ENCODE measurements at regions not wholly inside any gene's neighbourhood (a gene's known extent, or its start where the extent isn't known, plus 50 kb on each side); places are given as distances from the start of the nearest gene placed in this dataset.
"Not testable (repeated sequence)": the region's sequence is repeated elsewhere in the genome, so short reads cannot be mapped to it uniquely, and the experiment has no call there.

DNA sequence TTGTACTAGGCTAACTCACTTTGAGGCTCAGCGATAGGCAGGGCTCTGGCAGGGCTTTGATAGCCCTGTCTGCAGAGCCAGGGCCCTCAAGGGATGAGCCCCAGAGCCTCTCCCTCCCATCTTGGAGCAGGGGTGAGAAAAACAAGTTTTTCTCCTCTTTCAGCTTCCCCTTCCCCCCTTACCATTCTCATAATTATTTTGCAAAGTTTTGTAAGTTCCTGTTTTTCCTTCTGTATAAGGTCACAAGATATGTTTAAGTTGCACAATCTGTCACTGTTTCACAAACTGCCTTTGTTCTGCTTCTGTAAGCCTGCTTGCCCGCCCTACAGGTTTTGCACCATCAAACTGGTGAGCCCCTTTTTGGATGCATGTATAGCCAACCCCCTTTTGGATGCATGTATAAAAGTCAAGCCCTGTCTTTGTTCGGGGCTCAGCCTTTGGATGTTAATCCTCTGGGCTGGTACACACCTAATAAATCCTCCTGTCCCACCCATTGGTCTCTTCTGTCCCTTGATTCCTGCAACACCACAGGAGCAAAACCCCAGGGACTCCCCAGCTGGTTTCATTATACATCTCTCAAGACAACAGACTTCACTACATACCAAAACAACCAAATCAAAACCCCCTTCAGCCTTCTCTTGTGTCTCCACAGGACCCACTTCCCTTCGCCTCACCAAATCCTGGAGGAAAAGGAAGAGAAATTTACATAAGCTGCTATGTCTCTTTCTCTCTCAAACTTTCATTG, 52.5 kb upstream of the RESF1 start:
- no peak for DNase-seq

GRCh38 chr12:31903025-31903424, 56.2 kb upstream of the RESF1 start:
- no peak for DNase-seq

- DNase-seq = no peak
Observed at GRCh38 chr12:31900271-31900670, 58.9 kb upstream of the RESF1 start.

- no peak for DNase-seq
Observed at GRCh38 chr12:31899109-31899508, 60.1 kb upstream of the RESF1 start.

DNA sequence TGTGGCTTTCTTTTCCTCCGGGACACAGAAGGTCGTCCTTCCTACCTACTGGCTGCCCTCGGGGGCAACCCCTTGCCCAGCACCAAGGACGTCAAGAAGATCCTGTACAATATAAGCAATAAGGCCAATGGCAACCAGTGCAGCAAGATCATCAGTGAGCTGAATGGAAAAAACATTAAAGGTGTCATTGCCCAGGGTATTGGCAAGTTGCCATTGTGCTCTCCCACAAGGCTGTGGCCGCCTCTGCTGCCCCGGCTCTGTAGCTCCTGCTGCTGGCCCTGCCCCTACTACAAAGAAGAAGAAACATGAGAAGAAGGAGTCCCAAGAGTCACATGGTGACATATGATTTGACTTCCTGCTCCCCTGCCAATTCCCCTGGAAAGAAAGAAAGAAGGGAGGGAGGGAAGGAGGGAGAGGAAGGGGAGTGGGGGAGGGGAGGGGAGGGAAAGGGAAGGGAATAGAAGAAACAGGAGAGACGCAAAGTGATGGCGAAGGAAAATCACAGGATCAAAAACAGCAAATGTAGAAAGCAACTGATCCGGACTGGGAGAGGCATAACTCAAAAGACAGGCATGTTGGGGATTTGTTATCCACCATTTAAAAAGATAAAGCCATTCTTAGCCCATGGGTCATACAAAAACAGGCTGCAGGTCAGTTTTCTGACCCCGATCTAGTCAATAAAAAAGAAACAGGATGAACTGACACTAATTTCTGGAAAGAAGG, 61.3 kb upstream of the RESF1 start:
- peak; percentile 30 for DNase-seq

DNA sequence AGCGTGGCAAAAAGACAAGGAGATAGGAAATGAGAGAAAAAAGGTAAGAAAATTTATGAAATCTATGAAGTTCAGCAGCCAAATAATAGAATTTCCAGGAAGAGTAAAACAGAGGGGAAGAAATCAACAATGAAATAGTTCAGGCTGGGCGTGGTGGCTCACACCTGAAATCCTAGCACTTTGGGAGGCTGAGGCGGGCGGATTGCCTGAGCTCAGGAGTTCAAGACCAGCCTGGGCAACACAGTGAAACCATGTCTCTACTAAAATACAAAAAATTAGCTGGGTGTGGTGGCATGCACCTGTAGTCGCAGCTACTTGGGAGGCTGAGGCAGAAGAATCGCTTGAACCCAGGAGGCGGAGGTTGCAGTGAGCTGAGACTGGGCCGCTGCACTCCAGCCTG, 62.1 kb upstream of the RESF1 start:
- DNase-seq = not testable (repeated sequence)

DNA sequence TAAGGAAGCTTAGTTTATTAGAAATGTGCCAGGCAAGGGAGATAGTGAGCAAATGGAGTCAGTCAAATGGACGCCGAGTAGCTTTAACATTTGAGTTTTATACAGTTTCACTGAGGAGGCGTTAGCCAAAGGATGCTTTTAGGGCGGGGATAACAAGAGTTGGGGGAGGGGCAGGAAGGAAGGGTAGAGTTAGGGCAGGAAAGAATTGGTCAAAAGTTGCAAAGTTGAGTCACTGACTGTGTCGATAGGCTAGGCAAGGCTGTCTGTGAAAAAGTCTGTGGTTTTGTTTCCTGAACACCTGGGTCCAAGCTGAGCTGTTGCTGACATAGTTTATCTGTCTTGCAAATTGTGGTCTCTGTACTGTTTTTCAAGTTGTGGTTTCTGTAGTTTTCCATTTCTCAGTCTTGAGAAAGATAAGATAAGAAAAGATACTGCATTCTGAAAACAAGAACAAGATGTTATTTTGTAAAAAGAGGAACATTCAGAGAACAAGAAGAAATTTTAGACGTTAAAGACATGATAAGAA, 62.6 kb upstream of the RESF1 start:
- peak; percentile 93 for DNase-seq

DNA sequence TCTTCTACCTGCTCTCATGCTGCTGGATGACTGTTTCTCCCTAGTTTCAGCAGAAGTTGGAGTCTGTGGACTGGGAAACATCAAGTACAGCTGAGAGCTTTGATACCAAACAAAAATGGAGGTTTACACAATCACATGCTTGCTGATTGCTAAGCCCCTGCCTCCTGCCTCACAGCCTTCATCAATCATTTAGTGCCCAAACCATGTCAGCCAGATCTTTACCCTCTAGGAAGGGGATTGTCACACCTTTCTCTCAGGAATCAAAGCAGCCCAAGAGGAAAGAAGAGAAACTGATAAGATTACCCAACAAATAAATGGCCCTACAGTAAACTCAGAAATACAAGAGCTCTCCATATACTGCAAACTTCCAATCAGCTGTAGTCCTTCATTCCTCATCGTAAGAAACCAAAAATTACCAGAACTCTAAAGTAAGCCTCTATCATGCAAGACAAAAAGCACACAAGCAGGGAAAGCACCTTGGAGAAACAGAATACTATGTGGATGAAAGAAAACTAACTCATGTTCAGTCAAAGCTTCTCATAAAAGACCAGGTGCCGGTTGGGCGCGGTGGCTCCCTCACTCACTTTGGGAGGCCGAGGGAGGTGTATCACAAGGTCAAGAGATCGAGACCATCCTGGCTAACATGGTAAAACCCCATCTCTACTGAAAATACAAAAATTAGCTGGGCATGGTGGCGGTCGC, 63.6 kb upstream of the RESF1 start:
- no peak for DNase-seq

- no peak for DNase-seq
Observed at GRCh38 chr12:31890295-31891285, 68.6 kb upstream of the RESF1 start.

DNA sequence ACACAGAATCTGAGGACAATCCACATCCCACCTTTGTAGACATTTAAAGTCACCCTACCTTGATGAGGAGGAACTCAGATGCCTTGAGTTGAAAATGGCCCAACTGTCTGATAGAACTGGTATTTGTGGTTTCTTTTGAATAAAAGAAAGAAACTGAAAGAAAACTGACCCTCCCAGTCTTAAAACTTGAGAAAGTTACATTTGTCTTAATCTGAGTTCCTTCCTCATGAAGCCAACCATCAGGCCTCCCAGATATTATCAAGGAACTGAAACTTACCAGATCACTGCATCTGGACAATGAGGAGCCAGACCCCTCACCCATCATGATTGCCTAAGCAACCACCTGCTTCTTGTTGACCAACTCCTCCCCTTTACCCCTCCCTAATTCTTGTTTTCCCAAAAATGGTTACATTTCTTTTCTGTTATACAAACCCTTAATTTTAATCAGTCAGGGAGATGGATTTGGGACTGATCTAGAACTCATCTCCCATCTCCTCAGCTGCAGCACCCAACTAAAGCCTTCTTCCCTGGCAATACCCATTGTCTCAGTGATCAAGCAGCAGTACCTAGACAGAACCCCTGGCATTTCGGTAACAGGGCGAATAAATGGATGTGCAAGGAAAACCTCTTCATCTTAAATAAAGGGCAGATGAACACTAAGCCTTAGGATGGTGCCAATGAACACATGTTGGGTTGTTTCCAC, 72.0 kb upstream of the RESF1 start:
- DNase-seq = no peak

- not testable (repeated sequence) for DNase-seq
Observed at GRCh38 chr12:31882682-31883081, 76.5 kb upstream of the RESF1 start.

DNA sequence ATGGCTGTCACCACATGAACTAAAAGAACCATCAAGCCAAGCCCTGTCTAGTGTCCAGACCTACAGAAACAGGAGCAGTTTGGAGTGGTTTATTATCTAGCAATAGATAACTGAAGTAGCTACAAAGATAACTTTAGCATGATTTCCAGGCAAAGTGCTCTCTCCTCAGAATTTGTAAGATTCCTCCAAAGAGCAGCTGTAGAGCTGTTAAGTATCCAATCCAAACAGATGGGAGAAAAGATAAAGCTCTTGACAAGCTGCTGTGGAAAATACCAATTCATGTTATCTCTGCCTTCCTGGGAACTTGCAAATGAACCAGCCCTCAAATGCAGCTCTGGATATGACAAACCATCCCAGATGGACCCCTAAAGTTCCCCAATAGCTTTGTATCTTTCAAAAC, 78.9 kb upstream of the RESF1 start:
- DNase-seq = no peak

DNA sequence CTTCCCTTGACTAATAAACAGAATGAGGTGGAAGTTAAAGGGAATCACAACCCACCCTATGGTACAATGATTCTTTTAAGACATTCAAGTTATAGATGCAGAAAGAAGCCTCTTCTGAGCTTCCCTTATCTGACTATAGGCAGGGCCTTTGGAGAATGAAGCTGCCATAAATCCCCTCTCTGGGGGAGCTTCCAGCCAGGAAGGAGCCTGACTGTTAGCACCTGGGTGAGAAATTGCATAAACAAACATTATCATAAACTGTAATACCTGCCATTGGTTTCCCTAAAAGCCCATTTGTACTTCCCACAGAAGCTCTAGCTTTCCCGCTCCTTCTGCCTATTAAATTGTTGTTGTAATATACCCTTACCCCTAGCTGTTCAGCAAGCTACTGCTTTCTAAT, 81.3 kb upstream of the RESF1 start:
- no peak for DNase-seq

DNA sequence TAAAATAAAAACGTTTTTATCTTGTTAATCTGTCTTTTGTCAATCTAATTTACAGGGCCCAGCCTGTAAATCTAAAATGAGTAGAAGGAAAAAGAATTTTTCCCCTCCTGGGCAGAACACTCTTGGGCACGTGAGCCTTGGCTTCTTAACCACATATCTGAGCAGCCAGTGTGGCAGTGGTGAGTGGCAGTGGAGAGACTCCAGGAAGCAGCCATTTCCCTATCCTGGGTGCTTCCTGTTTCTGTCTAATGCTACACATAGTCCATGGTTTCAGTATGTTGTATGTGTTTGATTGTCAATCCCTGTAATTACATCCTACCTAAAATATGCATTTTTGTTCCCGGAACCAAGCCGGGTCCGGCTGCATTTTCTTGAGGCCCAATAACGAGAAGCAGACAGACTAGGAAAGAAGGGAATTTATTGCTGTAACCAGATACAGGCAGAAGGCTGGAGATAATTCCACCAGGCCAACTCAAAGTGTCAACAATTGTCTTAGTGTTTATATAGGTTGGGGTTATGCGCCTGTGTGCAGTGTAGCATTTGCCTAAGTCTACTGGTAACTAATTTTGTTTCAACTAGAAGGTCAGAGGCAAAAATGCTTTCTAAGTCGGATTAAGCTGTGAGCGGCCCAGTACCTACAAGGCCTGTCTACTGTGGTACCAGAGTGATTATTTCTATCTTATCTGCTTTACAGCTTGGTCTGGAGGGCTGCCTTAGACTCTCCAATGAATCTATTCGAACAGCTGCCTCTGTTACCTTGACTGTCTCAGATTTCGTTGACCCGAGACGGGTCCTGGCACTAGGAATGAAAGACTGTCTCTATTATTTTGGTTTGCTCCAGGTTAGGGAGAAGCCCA, 82.4 kb upstream of the RESF1 start:
- no peak for DNase-seq

GRCh38 chr12:31875609-31875964, 83.6 kb upstream of the RESF1 start:
- no peak for DNase-seq

GRCh38 chr12:31874961-31875608, 84.1 kb upstream of the RESF1 start:
- DNase-seq = peak; percentile 77

DNA sequence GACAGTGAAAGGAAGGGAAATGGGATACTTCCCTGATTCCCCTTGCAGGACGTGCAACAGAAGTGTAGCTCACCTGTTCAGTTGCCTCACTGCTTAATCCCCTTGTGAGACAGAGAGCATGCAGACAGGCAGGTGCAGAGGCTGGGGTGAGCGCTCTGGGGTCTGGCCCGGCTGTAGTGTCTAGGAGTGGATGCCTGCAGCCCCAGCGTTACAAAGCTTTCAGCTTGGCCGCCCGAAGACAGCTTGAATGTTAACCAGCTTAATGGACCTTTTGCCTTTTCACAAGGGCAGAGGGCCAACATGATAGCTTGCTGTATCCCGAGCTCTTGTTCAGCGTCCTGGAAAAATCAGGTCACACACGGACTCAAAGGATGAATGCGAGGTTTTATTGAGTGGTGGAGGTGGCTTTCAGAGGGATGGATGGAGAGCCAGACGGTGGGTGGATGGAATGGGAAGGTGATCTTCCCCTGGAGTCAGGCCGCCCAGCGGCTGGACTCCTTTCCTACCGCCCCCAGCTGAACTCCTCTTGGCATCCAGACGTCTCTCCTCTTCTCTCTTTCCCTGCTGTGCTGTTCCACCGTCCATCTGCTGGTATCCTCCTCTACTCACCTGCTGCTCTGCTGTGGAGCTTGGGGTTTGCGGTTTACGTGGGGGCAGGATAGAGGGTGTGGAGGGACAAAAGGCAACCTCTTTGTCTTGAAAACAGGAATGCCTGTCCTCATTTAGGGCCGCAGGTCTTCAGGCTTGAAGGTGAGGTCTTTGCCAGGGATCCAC, 86.2 kb upstream of the RESF1 start:
- no peak for DNase-seq

GRCh38 chr12:31869972-31870371, 89.2 kb upstream of the RESF1 start:
- DNase-seq = no peak

- no peak for DNase-seq
Observed at GRCh38 chr12:31868965-31869364, 90.2 kb upstream of the RESF1 start.

GRCh38 chr12:31867292-31867691, 91.9 kb upstream of the RESF1 start:
- DNase-seq = no peak
